ENCODE measurements at regions not wholly inside any gene's neighbourhood (a gene's known extent, or its start where the extent isn't known, plus 50 kb on each side); places are given as distances from the start of the nearest gene placed in this dataset.

DNA sequence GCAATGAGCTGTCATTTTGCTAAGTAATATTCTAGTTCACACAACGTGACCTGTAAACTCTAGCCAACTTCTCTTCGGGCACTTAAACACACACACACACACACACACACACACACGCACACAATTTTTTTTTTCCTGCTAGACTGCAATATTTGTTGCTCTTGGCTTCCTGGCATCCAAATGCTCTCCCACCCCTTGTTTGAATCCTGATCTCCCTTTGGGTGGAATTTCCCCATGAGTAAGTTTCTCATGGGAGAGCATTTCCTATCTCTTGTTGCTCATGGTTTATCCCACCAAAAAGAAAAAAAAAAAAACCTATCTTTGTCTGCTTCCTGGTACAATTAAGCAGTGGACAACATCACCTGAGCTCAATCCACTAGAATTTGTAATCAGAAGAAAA, 54.7 kb upstream of the TSLP start:
- DNase-seq: no peak

DNA sequence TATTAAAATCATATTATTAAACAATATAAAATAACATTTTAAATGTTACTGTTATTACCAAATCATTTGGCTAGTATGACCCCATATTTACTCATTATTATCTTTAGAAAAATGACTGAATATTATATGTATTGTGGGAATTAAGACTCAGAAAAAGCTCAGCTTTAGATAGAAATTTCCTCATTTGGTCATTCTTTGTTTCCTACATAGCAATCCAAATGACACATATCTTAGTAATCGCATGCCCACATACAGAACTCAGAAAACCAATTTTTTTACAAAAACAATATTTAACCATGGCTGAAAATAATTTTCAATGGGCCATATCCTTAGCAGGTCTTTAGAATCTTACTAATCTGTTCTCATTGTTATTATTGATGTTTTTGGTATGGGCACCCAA, 53.8 kb upstream of the TSLP start:
- DNase-seq: no peak
